HepG2 (cell line): ENCODE measurements at regions not wholly inside any gene's neighbourhood (a gene's known extent, or its start where the extent isn't known, plus 50 kb on each side); places are given as distances from the start of the nearest gene placed in this dataset.

Source experiments
- ATAC-seq: fragments of 200-7000 bp; cut with Tn5 transposase; 3 replicates; pipeline ENCODE4 v1.9.1; 2020; ENCODE audit warnings: mild to moderate bottlenecking, moderate library complexity
- BruUV-seq: library from RNA; stranded (reverse); fragments of 400-500 nt; replicated peaks from 2 replicates; lab custom pipeline; 2021; lab: Mats Ljungman, UMichigan
- CTCF ChIA-PET: fragments of 300-600 bp; formaldehyde crosslinking; extraction: SDS; loops from one replicate; lab custom pipeline; 2021; ENCODE audit warnings: low total read pairs, inconsistent platforms, low intra/inter-chr PET ratio; lab: Yijun Ruan, JAX
- POLR2A ChIA-PET: fragments of 350-600 bp; sonication (Branson Sonifier 250); formaldehyde crosslinking; loops from one replicate; lab custom pipeline; 2020; ENCODE audit warnings: antibody characterized with exemption, inconsistent platforms; lab: Yijun Ruan, JAX
- DNase-seq: peaks from one replicate; pipeline ENCODE4 v3.0.0-alpha.2; 2015; ENCODE audit warnings: low spot score
- FAIRE-seq: peaks from 3 replicates; lab custom pipeline; 2011; peaks lifted over from hg19 to GRCh38; lab: Jason Lieb, UNC
- H2AFZ ChIP-seq: one replicate; pipeline ENCODE4 v1.6.1; 2011; ENCODE audit warnings: low read length, inconsistent platforms
- H3K27ac ChIP-seq: fragments of 300-600 bp; 3 replicates; pipeline ENCODE4 v1.8.0; 2011; ENCODE audit warnings: mixed run types, mild to moderate bottlenecking, mixed read lengths, low read length, inconsistent platforms; ENCODE audit not compliant: insufficient read depth; ENCODE audit errors: extremely low read length
- H3K27me3 ChIP-seq, 2 experiments: fragments of 200-600 bp in 1 of 2; 2 replicates in 1 of 2; 3 replicates in 1 of 2; pipeline versions ENCODE4 v1.6.0 to v1.8.0; 2011; ENCODE audit warnings: low read length in 2 of 2, mild to moderate bottlenecking in 2 of 2, moderate library complexity in 2 of 2, inconsistent platforms in 1 of 2; ENCODE audit not compliant: insufficient read depth in 2 of 2, control insufficient read depth in 1 of 2
- H3K36me3 ChIP-seq, 2 experiments: fragments of 200-600 bp in 1 of 2; replicated peaks in 1 of 2; 2 replicates in 1 of 2; 3 replicates in 1 of 2; pipeline versions ENCODE4 v1.5.1 to v1.8.0; 2011; ENCODE audit warnings: low read length in 2 of 2, inconsistent platforms in 1 of 2; ENCODE audit not compliant: insufficient read depth in 2 of 2, control insufficient read depth in 1 of 2
- H3K4me1 ChIP-seq: 2 replicates; pipeline ENCODE4 v1.5.1; 2012; ENCODE audit warnings: low read length, inconsistent platforms; ENCODE audit not compliant: insufficient read depth
- H3K4me2 ChIP-seq: 2 replicates; pipeline ENCODE4 v1.6.0; 2011; ENCODE audit warnings: low read depth, low read length, inconsistent platforms
- H3K4me3 ChIP-seq, 3 experiments: fragments of 200-600 bp in 1 of 3; sonication (generic), shearing (Covaris generic) in 1 of 3; replicated peaks in 1 of 3; 2 replicates each; pipeline ENCODE4 v1.5.1; 2011 to 2016; ENCODE audit warnings: low read length in 3 of 3, inconsistent platforms in 2 of 3, low read depth in 2 of 3, mild to moderate bottlenecking in 2 of 3, control low read depth in 1 of 3, mixed read lengths in 1 of 3; ENCODE audit not compliant: insufficient read depth in 1 of 3
- H3K79me2 ChIP-seq: one replicate; pipeline ENCODE4 v1.6.1; 2011; ENCODE audit warnings: low read length, inconsistent platforms; ENCODE audit not compliant: insufficient read depth
- H3K9ac ChIP-seq: 2 replicates; pipeline ENCODE4 v1.6.0; 2011; ENCODE audit warnings: mild to moderate bottlenecking, low read depth, low read length, inconsistent platforms; ENCODE audit not compliant: insufficient read depth
- H3K9me3 ChIP-seq: 2 replicates; pipeline ENCODE4 v1.5.1; 2012; ENCODE audit warnings: mild to moderate bottlenecking, low read length
- H4K20me1 ChIP-seq: 2 replicates; pipeline ENCODE4 v1.6.0; 2011; ENCODE audit warnings: inconsistent platforms, mild to moderate bottlenecking, low read length, moderate library complexity; ENCODE audit not compliant: insufficient read depth
- CC2D1A ChIP-seq: sonication (generic); formaldehyde crosslinking; IDR thresholded peaks from 2 replicates; pipeline ENCODE4 v1.8.1; 2023; ENCODE audit warnings: mild to moderate bottlenecking, missing genetic modification reagents
- GTF3A ChIP-seq: sonication (generic); formaldehyde crosslinking; conservative IDR thresholded peaks from 2 replicates; pipeline ENCODE4 v1.4.0; 2020; ENCODE audit warnings: mild to moderate bottlenecking, missing genetic modification reagents
- HMG20A ChIP-seq: IDR thresholded peaks from 2 replicates; pipeline ENCODE4 v1.6.1; 2016; ENCODE audit warnings: borderline replicate concordance
- KDM5A ChIP-seq: fragments of 200-600 bp; sonication (generic); IDR thresholded peaks from 2 replicates; pipeline ENCODE4 v1.7.0; 2018; ENCODE audit warnings: antibody characterized with exemption, mild to moderate bottlenecking, low read length, borderline replicate concordance
- MAX ChIP-seq: IDR thresholded peaks from 2 replicates; pipeline ENCODE4 v1.6.1; 2012; ENCODE audit warnings: inconsistent platforms
- MED8 ChIP-seq: sonication (generic); formaldehyde crosslinking; IDR thresholded peaks from 2 replicates; pipeline ENCODE4 v1.8.1; 2023; ENCODE audit warnings: mild to moderate bottlenecking, missing genetic modification reagents; ENCODE audit not compliant: insufficient replicate concordance
- MLXIP ChIP-seq: sonication (generic); formaldehyde crosslinking; IDR thresholded peaks from 2 replicates; pipeline ENCODE4 v1.9.0; 2021; ENCODE audit warnings: missing genetic modification reagents, borderline replicate concordance
- NAIF1 ChIP-seq: sonication (generic); formaldehyde crosslinking; IDR thresholded peaks from 2 replicates; pipeline ENCODE4 v1.5.0; 2020; ENCODE audit warnings: mild to moderate bottlenecking, missing genetic modification reagents, borderline replicate concordance
- NCOA5 ChIP-seq: sonication (generic); formaldehyde crosslinking; IDR thresholded peaks from 2 replicates; pipeline ENCODE4 v1.4.0; 2020; ENCODE audit warnings: missing genetic modification reagents
- RBFOX2 ChIP-seq: fragments of 200-400 bp; formaldehyde crosslinking; IDR thresholded peaks from 2 replicates; pipeline ENCODE4 v1.6.1; 2017; ENCODE audit warnings: low read depth, mild to moderate bottlenecking, low read length
- RFXANK ChIP-seq: IDR thresholded peaks from 2 replicates; pipeline ENCODE4 v1.6.1; 2016
- SMARCE1 ChIP-seq: fragments of 450-650 bp; IDR thresholded peaks from 2 replicates; pipeline ENCODE4 v1.6.1; 2017; ENCODE audit warnings: borderline replicate concordance
- SNAPC2 ChIP-seq: sonication (generic); formaldehyde crosslinking; IDR thresholded peaks from 2 replicates; pipeline ENCODE4 v1.8.1; 2022; ENCODE audit warnings: mild to moderate bottlenecking, missing genetic modification reagents
- WIZ ChIP-seq: sonication (generic); formaldehyde crosslinking; IDR thresholded peaks from 2 replicates; pipeline ENCODE4 v1.5.1; 2020; ENCODE audit warnings: mild to moderate bottlenecking, missing genetic modification reagents
- ZFP82 ChIP-seq: sonication (generic); formaldehyde crosslinking; IDR thresholded peaks from 2 replicates; pipeline ENCODE4 v1.5.1; 2020; ENCODE audit warnings: mild to moderate bottlenecking, missing genetic modification reagents, borderline replicate concordance
- ZNF605 ChIP-seq: sonication (generic); formaldehyde crosslinking; IDR thresholded peaks from 2 replicates; pipeline ENCODE4 v1.8.0; 2022; ENCODE audit warnings: mild to moderate bottlenecking, missing genetic modification reagents
- ZNF607 ChIP-seq: sonication (generic); formaldehyde crosslinking; IDR thresholded peaks from 2 replicates; pipeline ENCODE4 v1.5.1; 2020; ENCODE audit warnings: missing genetic modification reagents, mild to moderate bottlenecking, borderline replicate concordance
- ZNF629 ChIP-seq: sonication (generic); formaldehyde crosslinking; conservative IDR thresholded peaks from 2 replicates; pipeline ENCODE4 v1.5.0; 2020; ENCODE audit warnings: missing genetic modification reagents
- ZNF691 ChIP-seq: sonication (generic); formaldehyde crosslinking; IDR thresholded peaks from 2 replicates; pipeline ENCODE4 v1.4.0; 2020; ENCODE audit warnings: missing genetic modification reagents, low read depth, mild to moderate bottlenecking, borderline replicate concordance
- WGBS: methylation state at CpG from one replicate; pipeline ENCODE4 v1.1.6; 2017; ENCODE audit warnings: low lambda C conversion rate; 5-methylcytosine and 5-hydroxymethylcytosine counted together
- in situ Hi-C: cut with HindIII; loops from 2 replicates; pipeline ENCODE4 v1.10.0; 2017; ENCODE audit warnings: low pct_unique_long_range_greater_than_20kb; ENCODE audit not compliant: extremely low pct_ligation_motif_present
- intact Hi-C: fragments of 100-400 bp; cut with micrococcal nuclease; formaldehyde crosslinking; loops from one replicate; pipeline ENCODE4 v1.10.0; 2022; ENCODE audit not compliant: unreplicated experiment

GRCh38 chr21:25500598-25500997 lies 106.7 kb downstream of the MRPL39 start:
- no peaks in the 10 kb centered on the region for H3K4me1 ChIP-seq
- BruUV-seq, result no TSS peak
- in situ Hi-C loops (no loop called here), intact Hi-C loops (no loop called here)
- no peak for TF ChIP-seq RFXANK
- no peak for TF ChIP-seq ZNF691 (CRISPR knock-in tag)
- TF ChIP-seq KDM5A, result no peak
- no peak for TF ChIP-seq MAX
- no peak for TF ChIP-seq CC2D1A
- no peak for TF ChIP-seq GTF3A
- no peak for TF ChIP-seq MED8 (CRISPR knock-in tag)
- TF ChIP-seq HMG20A (CRISPR knock-in tag), result no peak
- no peak for TF ChIP-seq WIZ (CRISPR knock-in tag)
- TF ChIP-seq RBFOX2, result no peak
- no peak for TF ChIP-seq SNAPC2 (CRISPR knock-in tag)
- TF ChIP-seq MLXIP (CRISPR knock-in tag), result no peak
- no peak for TF ChIP-seq NAIF1
- no peak for TF ChIP-seq SMARCE1
- TF ChIP-seq NCOA5 (CRISPR knock-in tag), result no peak
- TF ChIP-seq ZNF605 (CRISPR knock-in tag), result no peak
- TF ChIP-seq ZNF629 (CRISPR knock-in tag), result no peak
- TF ChIP-seq ZNF607, result no peak
- no peak for TF ChIP-seq ZFP82 (CRISPR knock-in tag)
- peaks cover 95% of the 10 kb centered on the region for H3K9me3 ChIP-seq
- H2AFZ ChIP-seq, result no peak overlapping the region
- POLR2A ChIA-PET, result no interaction called here
- CTCF ChIA-PET, result no interaction called here
- DNase-seq (no peak), FAIRE-seq (no peak), ATAC-seq (no peak)
- no peaks in the 10 kb centered on the region for H3K27me3 ChIP-seq
- no peaks in the 10 kb centered on the region for H3K79me2 ChIP-seq
- H3K4me2 ChIP-seq, result no peak overlapping the region
- no peaks in the 10 kb centered on the region for H3K36me3 ChIP-seq
- no peaks in the 10 kb centered on the region for H4K20me1 ChIP-seq
- no peak overlapping the region for H3K9ac ChIP-seq
- H3K4me3 ChIP-seq, result no peak overlapping the region
- 0% methylated on average over 2 of the region's 2 CpGs for WGBS
- H3K27ac ChIP-seq, result no peak overlapping the region
